Hippocampal formation (tissue), 2 donors: ENCODE measurements at regions not wholly inside any gene's neighbourhood (a gene's known extent, or its start where the extent isn't known, plus 50 kb on each side); places are given as distances from the start of the nearest gene placed in this dataset.
"Not testable (repeated sequence)": the region's sequence is repeated elsewhere in the genome, so short reads cannot be mapped to it uniquely, and the experiment has no call there.

Experiments
- DNase-seq, 2 donors: peaks; one replicate each; lab custom pipeline; 2025; lab: John Stamatoyannopoulos, UW

GRCh38 chrY:7878719-7879118 is 967.2 kb upstream of the AMELY start:
- no peak for DNase-seq

GRCh38 chrY:7877458-7877857 is 965.9 kb upstream of the AMELY start:
- DNase-seq, result no peak

- no peak for DNase-seq
Observed at GRCh38 chrY:7874080-7874479, 962.5 kb upstream of the AMELY start.

- no peak for DNase-seq
Observed at GRCh38 chrY:7871304-7871932, 959.9 kb upstream of the AMELY start.

- DNase-seq, result no peak
Observed at GRCh38 chrY:7866976-7867375, 955.4 kb upstream of the AMELY start.

- no peak for DNase-seq
Observed at GRCh38 chrY:7860781-7861614, 949.4 kb upstream of the AMELY start.

GRCh38 chrY:7850191-7850590 is 938.6 kb upstream of the AMELY start:
- DNase-seq, result no peak

GRCh38 chrY:7845776-7846175 is 934.2 kb upstream of the AMELY start:
- no peak for DNase-seq

GRCh38 chrY:7837046-7837445 is 925.5 kb upstream of the AMELY start:
- no peak for DNase-seq

- no peak for DNase-seq
Observed at GRCh38 chrY:7836366-7836765, 924.8 kb upstream of the AMELY start.

GRCh38 chrY:7835416-7835815 is 923.9 kb upstream of the AMELY start:
- no peak for DNase-seq

- DNase-seq, result no peak
Observed at GRCh38 chrY:7834284-7834683, 922.7 kb upstream of the AMELY start.

GRCh38 chrY:7830881-7831280 is 919.3 kb upstream of the AMELY start:
- DNase-seq, result not testable (repeated sequence)

- no peak for DNase-seq
Observed at GRCh38 chrY:7826533-7826932, 915.0 kb upstream of the AMELY start.

- DNase-seq, result no peak
Observed at GRCh38 chrY:7825874-7826273, 914.3 kb upstream of the AMELY start.

- no peak for DNase-seq
Observed at GRCh38 chrY:7821295-7822035, 909.9 kb upstream of the AMELY start.

GRCh38 chrY:7818924-7819323 is 907.4 kb upstream of the AMELY start:
- no peak for DNase-seq

GRCh38 chrY:7816567-7816966 is 905.0 kb upstream of the AMELY start:
- no peak for DNase-seq

- DNase-seq, result no peak
Observed at GRCh38 chrY:7815921-7816320, 904.4 kb upstream of the AMELY start.

- no peak for DNase-seq
Observed at GRCh38 chrY:7815285-7815684, 903.7 kb upstream of the AMELY start.

GRCh38 chrY:7814361-7814760 is 902.8 kb upstream of the AMELY start:
- DNase-seq, result no peak

GRCh38 chrY:7810359-7810758 is 898.8 kb upstream of the AMELY start:
- no peak for DNase-seq

- DNase-seq, result no peak
Observed at GRCh38 chrY:7807516-7807870, 895.9 kb upstream of the AMELY start.
